ENCODE measurements at regions not wholly inside any gene's neighbourhood (a gene's known extent, or its start where the extent isn't known, plus 50 kb on each side); places are given as distances from the start of the nearest gene placed in this dataset.

DNA sequence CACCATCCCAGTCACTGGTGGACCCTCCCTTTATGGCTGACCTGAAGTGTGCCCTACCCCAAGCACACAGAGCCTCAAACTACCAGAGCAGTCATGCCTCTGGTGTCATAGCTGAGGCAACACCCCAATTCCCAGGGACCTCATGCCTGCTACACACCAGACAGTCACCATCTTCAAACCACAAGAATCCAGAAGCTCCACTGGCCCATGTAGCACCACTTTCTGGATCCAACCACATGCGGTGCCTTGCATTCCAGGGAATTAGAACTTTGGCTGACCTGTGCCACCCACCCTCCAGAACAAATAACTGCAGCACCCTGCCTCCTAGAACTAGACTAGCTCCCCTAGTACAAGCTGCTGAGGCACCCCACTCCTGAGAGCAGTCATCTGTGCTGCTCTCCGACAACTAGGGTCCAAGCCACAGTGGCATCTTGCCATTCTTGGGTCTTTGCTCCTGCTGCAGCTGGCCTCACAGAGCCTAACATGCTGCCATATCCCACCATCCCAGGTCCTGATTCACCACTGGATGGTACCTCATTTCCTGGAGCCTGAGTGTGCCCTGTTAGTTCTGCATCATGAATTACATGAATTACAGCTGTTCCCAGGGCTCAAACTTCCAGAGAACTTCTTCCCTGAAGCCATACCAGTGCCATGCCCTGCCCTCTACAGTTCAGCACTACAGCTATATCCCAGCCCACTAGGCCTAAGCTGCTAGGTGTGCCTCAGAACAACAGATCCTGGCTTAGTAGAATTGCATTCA lies 243.8 kb upstream of the CHST9 start:
- TF ChIP-seq CTCF (IDR thresholded peaks at IDR 0.05; ENCODE audit: low read depth, low read length), result no peak
- H3K27ac ChIP-seq, result no peak overlapping the region
- DNase-seq, result no peak

DNA sequence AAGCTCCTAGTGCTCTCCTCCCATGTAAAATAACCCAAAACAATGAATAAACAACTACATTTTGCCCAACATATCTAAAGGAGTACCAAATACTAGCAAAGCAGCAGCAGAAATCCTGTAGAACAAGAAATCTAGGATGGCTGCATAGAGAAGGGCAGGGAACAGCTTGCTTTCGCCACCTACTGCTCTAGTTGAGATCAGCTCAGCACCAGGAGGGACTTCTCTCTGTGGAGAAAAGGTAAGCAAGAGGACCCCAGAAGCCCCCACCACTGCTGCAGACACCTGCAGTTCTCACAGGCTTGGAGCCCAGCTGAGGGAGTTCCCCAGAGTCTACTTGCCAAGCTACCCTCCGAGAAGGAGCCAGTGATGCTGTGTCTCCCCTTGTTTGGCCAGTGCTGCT lies 243.0 kb upstream of the CHST9 start:
- Histone ChIP-seq H3K27ac (peak overlapping the region; percentile 67), H3K36me3 (no peaks in the 10 kb centered on the region), H3K27me3 (ENCODE audit: insufficient read depth, low read depth, severe bottlenecking) (no peaks in the 10 kb centered on the region), H3K4me3 (ENCODE audit: low read depth, low read length) (peak overlapping the region; percentile 15; the same call in 1 of the 2 replicates), H3K9me3 (ENCODE audit: severe bottlenecking) (peaks cover 3% of the 10 kb centered on the region)
- peak; percentile 69 for TF ChIP-seq CTCF (IDR thresholded peaks at IDR 0.05; ENCODE audit: low read depth, low read length)
- DNase-seq, result peak; percentile 36

More for the DNA sequence above, 243.8 kb upstream of the CHST9 start:
- Histone ChIP-seq H3K4me3 (ENCODE audit: low read depth, low read length) (no peak overlapping the region), H3K9me3 (ENCODE audit: severe bottlenecking) (peaks cover 3% of the 10 kb centered on the region), H3K27me3 (ENCODE audit: insufficient read depth, low read depth, severe bottlenecking) (no peaks in the 10 kb centered on the region), H3K36me3 (no peaks in the 10 kb centered on the region)

DNA sequence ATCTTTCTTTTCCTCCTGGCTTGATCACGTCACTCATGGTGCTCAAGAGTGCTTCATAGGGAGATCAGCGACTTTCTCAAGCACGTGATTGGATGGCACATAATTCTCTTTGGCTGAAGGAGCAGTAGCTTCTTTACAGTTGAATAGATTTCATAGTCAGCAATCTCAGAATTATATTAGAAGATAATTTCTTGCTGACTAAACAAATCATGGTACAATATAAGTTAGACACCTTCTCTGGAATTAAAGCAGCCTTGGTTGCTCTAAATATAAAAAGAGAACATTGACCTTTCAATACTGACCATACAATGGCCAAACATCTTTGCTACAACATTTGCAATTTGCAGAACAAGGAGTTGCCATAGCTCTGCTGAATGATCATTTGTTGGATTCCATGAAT lies 238.5 kb upstream of the CHST9 start:
- Histone ChIP-seq H3K27me3 (ENCODE audit: insufficient read depth, low read depth, severe bottlenecking) (no peaks in the 10 kb centered on the region), H3K4me3 (ENCODE audit: low read depth, low read length) (no peak overlapping the region), H3K27ac (no peak overlapping the region), H3K9me3 (ENCODE audit: severe bottlenecking) (no peaks in the 10 kb centered on the region), H3K36me3 (no peaks in the 10 kb centered on the region)
- TF ChIP-seq CTCF (IDR thresholded peaks at IDR 0.05; ENCODE audit: low read depth, low read length), result no peak
- DNase-seq, result no peak

- H3K27ac ChIP-seq, result no peak overlapping the region
- no peaks in the 10 kb centered on the region for H3K36me3 ChIP-seq
- H3K4me3 ChIP-seq (ENCODE audit: low read depth, low read length), result no peak overlapping the region
- no peak for DNase-seq
- H3K27me3 ChIP-seq (ENCODE audit: insufficient read depth, low read depth, severe bottlenecking), result no peaks in the 10 kb centered on the region
- H3K9me3 ChIP-seq (ENCODE audit: severe bottlenecking), result no peaks in the 10 kb centered on the region
- TF ChIP-seq CTCF (IDR thresholded peaks at IDR 0.05; ENCODE audit: low read depth, low read length), result no peak
These were observed 234.5 kb upstream of the CHST9 start for GRCh38 chr18:27419646-27420045.

DNA sequence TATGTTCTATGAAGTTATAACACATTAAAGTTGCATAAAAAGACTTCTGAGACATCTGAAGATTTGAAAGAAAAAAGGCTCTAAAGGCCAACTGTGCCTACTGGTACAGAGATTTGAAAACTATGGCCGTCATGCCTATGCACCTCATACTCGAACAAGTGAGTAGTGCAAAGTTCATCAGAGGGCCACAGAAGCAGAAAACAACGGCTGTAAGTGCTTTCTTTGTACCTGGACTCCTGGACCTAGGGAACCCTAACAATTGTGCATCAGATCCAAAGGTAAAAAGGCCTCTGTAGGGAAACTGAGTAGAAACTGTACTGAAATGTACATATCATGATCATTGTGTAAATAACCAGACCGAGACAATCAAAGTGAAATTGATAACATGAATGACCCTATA lies 230.4 kb upstream of the CHST9 start:
- Histone ChIP-seq H3K27me3 (ENCODE audit: insufficient read depth, low read depth, severe bottlenecking) (no peaks in the 10 kb centered on the region), H3K4me3 (ENCODE audit: low read depth, low read length) (no peak overlapping the region), H3K36me3 (no peaks in the 10 kb centered on the region), H3K27ac (no peak overlapping the region), H3K9me3 (ENCODE audit: severe bottlenecking) (no peaks in the 10 kb centered on the region)
- no peak for TF ChIP-seq CTCF (IDR thresholded peaks at IDR 0.05; ENCODE audit: low read depth, low read length)
- no peak for DNase-seq

- no peaks in the 10 kb centered on the region for H3K27me3 ChIP-seq (ENCODE audit: insufficient read depth, low read depth, severe bottlenecking)
- no peak for TF ChIP-seq CTCF (IDR thresholded peaks at IDR 0.05; ENCODE audit: low read depth, low read length)
- no peak overlapping the region for H3K4me3 ChIP-seq (ENCODE audit: low read depth, low read length)
- no peak for DNase-seq
- H3K27ac ChIP-seq, result no peak overlapping the region
- H3K36me3 ChIP-seq, result no peaks in the 10 kb centered on the region
- no peaks in the 10 kb centered on the region for H3K9me3 ChIP-seq (ENCODE audit: severe bottlenecking)
These were observed 229.6 kb upstream of the CHST9 start for GRCh38 chr18:27414682-27415081.

Data from WERI-Rb-1 (cell line).